Right lobe of liver (tissue), 4 donors: ENCODE measurements at regions not wholly inside any gene's neighbourhood (a gene's known extent, or its start where the extent isn't known, plus 50 kb on each side); places are given as distances from the start of the nearest gene placed in this dataset.

Source experiments
- POLR2A ChIP-seq: fragments of 450-650 bp; IDR thresholded peaks from one replicate; pipeline ENCODE4 v1.6.1; 2017; ENCODE audit warnings: antibody characterized with exemption, mild to moderate bottlenecking
- TF ChIP-seq, protein P1 (sequence below), 4 donors: fragments of 200-600 bp in 3 of 4; fragments of 450-650 bp in 1 of 4; IDR thresholded peaks; one replicate each; pipeline versions ENCODE4 v1.5.1 to v1.8.0; 2016 to 2022; ENCODE audit warnings: antibody characterized with exemption in 4 of 4, mild to moderate bottlenecking in 2 of 4
- donor health status: DM: no; HTN: no; CAD: no.
- donor health status: DM: no; HTN: no; CAD: no.
- donor health status: DM: no; HTN: yes; CAD: no.

DNA sequence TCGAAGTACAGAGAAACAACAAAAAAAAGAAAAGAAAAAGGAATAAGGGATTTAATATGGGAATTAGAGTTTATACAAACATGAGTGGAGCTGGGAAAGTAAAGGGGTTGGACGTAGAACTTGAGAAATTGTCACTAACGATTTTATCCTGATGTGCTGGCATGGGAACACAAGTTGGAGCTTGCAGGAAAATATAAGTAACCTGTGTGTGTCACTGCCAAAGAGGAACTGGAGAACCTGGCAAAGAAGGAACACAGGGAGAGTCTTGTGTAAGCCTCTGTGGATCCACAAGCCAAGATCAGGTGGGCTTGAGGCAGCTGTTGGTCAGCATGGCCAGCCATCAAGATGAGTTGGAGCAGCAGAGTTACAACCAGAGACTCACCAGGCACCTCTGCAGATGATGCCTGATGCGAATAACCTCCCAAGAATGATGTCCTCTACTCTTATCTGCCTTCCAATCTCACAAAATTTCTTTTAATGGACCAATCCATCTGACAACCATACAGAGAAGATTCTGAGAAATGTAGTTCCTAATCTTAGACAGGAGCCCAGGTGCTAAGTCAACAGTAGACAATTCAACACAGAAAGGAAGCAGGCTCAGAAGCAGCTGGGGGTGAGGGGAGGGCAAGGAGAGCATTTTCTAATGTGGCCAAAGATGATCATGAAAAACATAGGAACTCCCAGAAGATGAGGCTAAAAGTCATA, 77.0 kb upstream of the SPOPL start:
- TF ChIP-seq, protein P1, sequence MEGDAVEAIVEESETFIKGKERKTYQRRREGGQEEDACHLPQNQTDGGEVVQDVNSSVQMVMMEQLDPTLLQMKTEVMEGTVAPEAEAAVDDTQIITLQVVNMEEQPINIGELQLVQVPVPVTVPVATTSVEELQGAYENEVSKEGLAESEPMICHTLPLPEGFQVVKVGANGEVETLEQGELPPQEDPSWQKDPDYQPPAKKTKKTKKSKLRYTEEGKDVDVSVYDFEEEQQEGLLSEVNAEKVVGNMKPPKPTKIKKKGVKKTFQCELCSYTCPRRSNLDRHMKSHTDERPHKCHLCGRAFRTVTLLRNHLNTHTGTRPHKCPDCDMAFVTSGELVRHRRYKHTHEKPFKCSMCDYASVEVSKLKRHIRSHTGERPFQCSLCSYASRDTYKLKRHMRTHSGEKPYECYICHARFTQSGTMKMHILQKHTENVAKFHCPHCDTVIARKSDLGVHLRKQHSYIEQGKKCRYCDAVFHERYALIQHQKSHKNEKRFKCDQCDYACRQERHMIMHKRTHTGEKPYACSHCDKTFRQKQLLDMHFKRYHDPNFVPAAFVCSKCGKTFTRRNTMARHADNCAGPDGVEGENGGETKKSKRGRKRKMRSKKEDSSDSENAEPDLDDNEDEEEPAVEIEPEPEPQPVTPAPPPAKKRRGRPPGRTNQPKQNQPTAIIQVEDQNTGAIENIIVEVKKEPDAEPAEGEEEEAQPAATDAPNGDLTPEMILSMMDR (IDR thresholded peaks at IDR 0.05), result no peak
- no peak for TF ChIP-seq POLR2A
